Heart right ventricle (tissue), 16 donors: ENCODE measurements at regions not wholly inside any gene's neighbourhood (a gene's known extent, or its start where the extent isn't known, plus 50 kb on each side); places are given as distances from the start of the nearest gene placed in this dataset.
A peak's percentile ranks its signal among the peaks of the same experiment; 100 is the strongest.

Experiments
- ATAC-seq, 8 donors: fragments of 200-7000 bp; cut with Tn5 transposase; one replicate each; pipeline ENCODE4 v1.9.1; 2020; ENCODE audit warnings: mild to moderate bottlenecking in 8 of 8, moderate library complexity in 8 of 8, moderate number of reproducible peaks in 1 of 8
- DNase-seq, 2 donors: peaks; one replicate each; pipeline ENCODE4 v3.0.0-alpha.2; 2020
- H3K27ac ChIP-seq, 10 donors: fragments of 200-600 bp; sonication (generic) in 2 of 10; one replicate each; pipeline versions ENCODE4 v1.5.0 to v1.8.0; 2020 to 2022; ENCODE audit warnings: mild to moderate bottlenecking in 3 of 10
- H3K27me3 ChIP-seq, 7 donors: fragments of 200-600 bp; one replicate each; pipeline ENCODE4 v1.8.0; 2021 to 2022; ENCODE audit warnings: mild to moderate bottlenecking in 2 of 7
- H3K36me3 ChIP-seq, 9 donors: fragments of 200-600 bp; sonication (generic) in 1 of 9; one replicate each; pipeline versions ENCODE4 v1.5.0 to v1.8.0; 2020 to 2022; ENCODE audit warnings: mild to moderate bottlenecking in 2 of 9
- H3K4me1 ChIP-seq, 9 donors: fragments of 200-600 bp; sonication (generic) in 1 of 9; one replicate each; pipeline versions ENCODE4 v1.5.0 to v1.8.0; 2020 to 2022; ENCODE audit warnings: mild to moderate bottlenecking in 4 of 9
- H3K4me3 ChIP-seq, 10 donors: fragments of 200-600 bp; sonication (generic) in 2 of 10; one replicate each; pipeline versions ENCODE4 v1.5.0 to v1.8.0; 2020 to 2022; ENCODE audit warnings: mild to moderate bottlenecking in 7 of 10, moderate library complexity in 2 of 10
- H3K9me3 ChIP-seq, 11 donors: fragments of 200-600 bp in 10 of 11; sonication (generic) in 2 of 11; one replicate each; pipeline versions ENCODE4 v1.5.0 to v1.8.0; 2013 to 2022; ENCODE audit warnings: mild to moderate bottlenecking in 2 of 11, control low read depth in 1 of 11, moderate library complexity in 1 of 11
- CTCF ChIP-seq, 9 donors: fragments of 200-600 bp; sonication (generic) in 2 of 9; IDR thresholded peaks; one replicate each; pipeline versions ENCODE4 v1.5.0 to v1.8.0; 2021 to 2022; ENCODE audit warnings: antibody characterized with exemption in 9 of 9, mild to moderate bottlenecking in 5 of 9, moderate library complexity in 1 of 9
- WGBS, 2 donors: extraction: QIAGEN DNeasy Blood & Tissue Kit; methylation state at CpG; one replicate each; pipeline ENCODE4 v1.1.7; 2013; ENCODE audit warnings: inconsistent platforms in 1 of 2; 5-methylcytosine and 5-hydroxymethylcytosine counted together
- intact Hi-C, 10 donors: fragments of 100-400 bp; cut with DNase I; formaldehyde crosslinking; loops; one replicate each; pipeline versions ENCODE4 v1.11.1 to v1.14.2; 2022
- donor health status: Arrhythmogenic right ventricular cardiomyopathy.
- donor health status: ischemic (EF 13 %, LVEDD 7.1; RV severe dilation, severe dysfunction).
- donor health status: healthy with polysubstance abuse.
- donor health status: DM: no; HTN: yes; CAD: no.
- donor health status: DM: no; HTN: no; CAD: no.
- donor health status: ischemic (EF 25% LVEDD 6.9; RV normal size, moderate dysfunction).
- donor health status: ischemic (EF 25% LVEDD 5.7; RV mildly dilated, moderate dysfunction).
- donor health status: healthy.
- donor health status: DM: yes; HTN: yes; CAD: no.
- donor health status: Ischemic cardiomyopathy.
- donor health status: ischemic (EF 35%, LVEDD 5.7; RV mildly dilated, moderate dysfunction).
- donor health status: nonischemic (EF 11% LVEDD 7.7; RV severe dilation, severe dysfunction).
- donor health status: DM: yes; HTN: yes; CAD: no.
- donor health status: PGD.
- donor health status: ischemic (EF 29% LVEDD 5.4; RV normal size, mild dysfunction).
- donor health status: nonischemic (EF 23%, LVEDD 6.1; RV moderate dilation, normal function).

- ATAC-seq (no peak), DNase-seq (no peak)
- no peaks in the 10 kb centered on the region for H3K9me3 ChIP-seq
- H3K27me3 ChIP-seq, result no peaks in the 10 kb centered on the region
- no peaks in the 10 kb centered on the region for H3K4me1 ChIP-seq
- H3K4me3 ChIP-seq, result no peak overlapping the region
- no peaks in the 10 kb centered on the region for H3K36me3 ChIP-seq
- WGBS, 2 donors, result 73 to 85% methylated on average over 10 of the region's 10 CpGs
- no peak overlapping the region for H3K27ac ChIP-seq
- TF ChIP-seq CTCF (IDR thresholded peaks at IDR 0.05), result no peak
- intact Hi-C loops, result no loop called here
Measured at GRCh38 chr4:187158003-187158402, 434.3 kb upstream of the FAT1 start.

GRCh38 chr4:187160486-187160885 is 436.8 kb upstream of the FAT1 start:
- Histone ChIP-seq H3K4me3 (no peak overlapping the region), H3K9me3 (no peaks in the 10 kb centered on the region), H3K27ac (no peak overlapping the region), H3K36me3 (no peaks in the 10 kb centered on the region), H3K4me1 (no peaks in the 10 kb centered on the region), H3K27me3 (no peaks in the 10 kb centered on the region)
- no peak for DNase-seq
- WGBS, 2 donors, result 89 to 90% methylated on average over 3 of the region's 3 CpGs
- no peak for ATAC-seq
- intact Hi-C loops, result no loop called here
- TF ChIP-seq CTCF (IDR thresholded peaks at IDR 0.05), result no peak

GRCh38 chr4:187166886-187167512 is 443.3 kb upstream of the FAT1 start:
- H3K4me3 ChIP-seq, result no peak overlapping the region

GRCh38 chr4:187171706-187172339 is 448.2 kb upstream of the FAT1 start:
- no peak for TF ChIP-seq CTCF (IDR thresholded peaks at IDR 0.05)
- intact Hi-C loops, result no loop called here

More at GRCh38 chr4:187166886-187167512, 443.3 kb upstream of the FAT1 start:
- 81 to 85% methylated on average over 7 of the region's 7 CpGs for WGBS, 2 donors
- ATAC-seq (no peak), DNase-seq (no peak)
- no peaks in the 10 kb centered on the region for H3K9me3 ChIP-seq
- H3K4me1 ChIP-seq, result no peaks in the 10 kb centered on the region
- intact Hi-C loops, result no loop called here
- H3K27ac ChIP-seq, result no peak overlapping the region
- no peak for TF ChIP-seq CTCF (IDR thresholded peaks at IDR 0.05)
- no peaks in the 10 kb centered on the region for H3K27me3 ChIP-seq
- H3K36me3 ChIP-seq, result no peaks in the 10 kb centered on the region

More at GRCh38 chr4:187171706-187172339, 448.2 kb upstream of the FAT1 start:
- H3K27ac ChIP-seq, result peak overlapping the region in 3 of 10 donors; percentile 6 to 37 (median 12)
- no peaks in the 10 kb centered on the region for H3K9me3 ChIP-seq
- no peak for ATAC-seq
- H3K27me3 ChIP-seq, result peaks cover 0 to 4% (median 0%) of the 10 kb centered on the region in 7 donors
- H3K4me1 ChIP-seq, result no peaks in the 10 kb centered on the region
- H3K4me3 ChIP-seq, result no peak overlapping the region
- DNase-seq, result no peak
- no peaks in the 10 kb centered on the region for H3K36me3 ChIP-seq
- WGBS, 2 donors, result 73 to 76% methylated on average over 12 of the region's 12 CpGs
